HK-2 (cell line): ENCODE measurements at regions not wholly inside any gene's neighbourhood (a gene's known extent, or its start where the extent isn't known, plus 50 kb on each side); places are given as distances from the start of the nearest gene placed in this dataset.
"Not testable (repeated sequence)": the region's sequence is repeated elsewhere in the genome, so short reads cannot be mapped to it uniquely, and the experiment has no call there.

Experiments
- DNase-seq: peaks from one replicate; pipeline ENCODE4 v3.0.0-alpha.2; 2018; ENCODE audit not compliant: unreplicated experiment

DNA sequence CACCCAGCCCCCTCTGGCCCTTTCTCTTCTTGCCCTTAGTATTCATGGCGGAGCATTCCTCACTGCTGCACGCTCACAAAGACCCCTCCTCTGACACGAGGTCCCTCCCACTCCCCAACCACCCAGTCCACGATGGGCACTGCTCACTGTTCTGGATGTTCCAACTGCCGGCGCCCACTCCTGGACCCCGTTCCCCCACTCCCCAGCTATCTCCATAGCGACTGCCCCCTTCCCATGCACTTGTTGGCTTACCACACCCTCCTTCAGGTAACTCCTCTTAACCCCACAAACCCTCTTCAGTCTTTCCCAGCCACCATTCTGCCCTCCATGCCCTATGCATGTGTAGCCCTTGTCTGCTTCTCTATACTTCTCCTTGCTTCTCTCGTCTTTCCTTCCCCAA is 961.5 kb upstream of the DEFB115 start:
- not testable (repeated sequence) for DNase-seq

DNA sequence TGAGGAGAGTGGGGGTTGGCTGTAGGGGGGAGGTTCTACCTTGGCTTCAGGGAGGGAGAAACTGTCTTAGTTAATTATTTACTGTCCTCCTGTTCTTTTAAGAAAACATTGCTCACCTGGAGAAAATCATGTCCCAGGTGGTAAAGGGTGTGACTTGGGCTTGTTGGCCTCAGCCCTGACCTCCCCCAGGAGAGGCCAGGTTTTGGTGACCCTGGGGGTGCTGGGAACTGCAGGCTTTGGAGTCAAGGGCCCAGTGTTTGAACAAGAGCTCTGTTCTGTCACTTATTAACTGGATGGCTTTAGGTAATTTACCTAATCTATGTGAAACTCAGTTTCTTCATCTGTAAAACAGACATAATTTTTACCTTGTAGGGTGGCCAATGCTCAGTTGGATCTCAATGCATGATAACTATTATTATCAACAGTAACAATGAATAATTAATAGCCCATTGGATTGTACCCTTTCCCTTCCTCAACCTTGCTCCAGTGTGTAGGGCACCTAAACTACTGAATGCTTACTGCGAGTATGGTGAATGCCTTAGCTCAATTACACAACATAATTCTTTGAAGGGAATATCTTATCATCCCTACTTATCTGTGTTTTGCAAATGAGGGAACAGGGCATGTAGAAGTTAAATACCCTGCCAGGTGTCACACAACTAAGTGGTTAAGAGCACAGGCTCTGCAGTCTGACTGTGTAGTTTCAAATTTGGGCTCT is 959.4 kb upstream of the DEFB115 start:
- DNase-seq, result not testable (repeated sequence)

- not testable (repeated sequence) for DNase-seq
These were observed 957.2 kb upstream of the DEFB115 start for GRCh38 chr20:30300220-30300642.

GRCh38 chr20:30302786-30303185 is 954.7 kb upstream of the DEFB115 start:
- DNase-seq, result not testable (repeated sequence)

DNA sequence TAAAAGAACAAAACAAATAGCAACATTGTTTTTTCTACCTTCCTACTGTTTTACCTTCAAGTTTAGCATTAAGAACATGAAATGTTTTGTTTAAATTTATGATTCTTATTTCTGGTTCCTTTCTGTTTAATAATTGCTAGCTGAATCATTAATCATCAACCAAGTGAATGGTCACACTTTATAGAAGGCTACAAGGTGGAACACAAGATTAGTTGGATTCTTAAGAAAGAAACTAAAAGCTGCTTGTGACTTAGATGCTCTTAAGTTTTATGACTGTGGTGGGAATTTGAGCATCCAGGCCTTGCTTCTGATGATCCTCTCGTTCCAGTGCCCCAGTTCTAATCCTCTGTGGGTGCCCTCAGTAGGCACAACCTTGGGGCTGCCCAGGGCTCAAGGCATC is 947.5 kb upstream of the DEFB115 start:
- not testable (repeated sequence) for DNase-seq

- not testable (repeated sequence) for DNase-seq
These were observed 947.1 kb upstream of the DEFB115 start for GRCh38 chr20:30310385-30310784.

DNA sequence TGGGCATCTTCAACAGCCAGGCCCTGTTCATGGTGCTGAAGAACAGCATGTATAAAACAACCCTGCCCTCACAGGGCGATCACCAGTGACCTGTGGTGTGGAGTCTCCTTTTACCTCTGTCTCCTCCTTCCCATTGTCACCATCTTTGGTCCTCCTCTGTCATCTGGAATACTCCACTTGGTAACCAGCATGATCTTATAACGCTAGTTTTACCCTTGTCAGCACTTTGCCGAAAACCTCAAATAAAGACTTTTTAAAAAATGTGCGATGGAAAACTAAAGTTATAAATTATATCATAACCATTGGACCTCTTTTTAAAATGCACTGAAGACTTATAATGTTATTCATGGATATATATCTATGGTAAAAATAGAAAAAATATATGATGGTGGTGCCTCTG is 945.2 kb upstream of the DEFB115 start:
- DNase-seq, result not testable (repeated sequence)

- DNase-seq, result not testable (repeated sequence)
These were observed 943.8 kb upstream of the DEFB115 start for GRCh38 chr20:30313660-30314059.

GRCh38 chr20:30316063-30316462 is 941.4 kb upstream of the DEFB115 start:
- DNase-seq, result not testable (repeated sequence)

GRCh38 chr20:30316532-30317299 is 940.7 kb upstream of the DEFB115 start:
- DNase-seq, result not testable (repeated sequence)

DNA sequence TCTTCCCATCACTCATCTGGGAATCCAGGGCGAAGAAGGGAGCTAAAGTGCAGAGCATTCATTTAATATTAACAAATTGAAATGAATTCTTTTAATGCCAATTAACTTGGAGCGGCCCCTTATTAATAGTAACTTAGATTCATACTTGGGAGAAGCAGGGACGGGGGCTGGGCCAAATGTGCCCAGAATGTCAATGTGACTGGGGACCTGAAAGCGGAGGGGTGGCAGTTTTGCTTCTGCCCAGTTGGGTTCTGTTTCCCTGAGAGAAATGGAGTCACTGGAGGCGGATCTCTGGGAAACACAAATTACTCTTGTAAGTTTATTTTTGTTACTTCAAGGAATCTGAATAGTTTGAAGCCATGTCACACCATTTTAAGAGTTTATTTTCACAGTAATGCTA is 923.7 kb upstream of the DEFB115 start:
- DNase-seq, result not testable (repeated sequence)

DNA sequence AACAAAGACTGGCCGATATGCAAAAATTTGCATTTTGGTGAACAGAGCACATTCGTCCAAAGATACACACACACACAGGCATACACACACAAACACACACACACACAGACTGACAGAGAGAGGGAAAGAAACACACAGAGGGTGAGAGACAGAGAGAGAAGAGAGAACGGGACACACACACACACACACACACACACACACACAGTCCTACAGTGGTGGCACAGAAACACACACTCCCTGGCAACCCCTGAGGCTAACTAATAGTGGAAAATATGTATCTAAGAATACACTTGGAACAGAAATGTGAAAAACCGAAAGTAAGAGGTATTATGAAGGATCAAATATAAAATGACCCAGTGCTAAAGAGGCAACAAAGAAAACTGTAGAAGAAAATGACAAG is 919.9 kb upstream of the DEFB115 start:
- DNase-seq, result not testable (repeated sequence)

- DNase-seq, result not testable (repeated sequence)
These were observed 908.5 kb upstream of the DEFB115 start for GRCh38 chr20:30348932-30349331.

- DNase-seq, result not testable (repeated sequence)
These were observed 900.5 kb upstream of the DEFB115 start for GRCh38 chr20:30356854-30357467.

DNA sequence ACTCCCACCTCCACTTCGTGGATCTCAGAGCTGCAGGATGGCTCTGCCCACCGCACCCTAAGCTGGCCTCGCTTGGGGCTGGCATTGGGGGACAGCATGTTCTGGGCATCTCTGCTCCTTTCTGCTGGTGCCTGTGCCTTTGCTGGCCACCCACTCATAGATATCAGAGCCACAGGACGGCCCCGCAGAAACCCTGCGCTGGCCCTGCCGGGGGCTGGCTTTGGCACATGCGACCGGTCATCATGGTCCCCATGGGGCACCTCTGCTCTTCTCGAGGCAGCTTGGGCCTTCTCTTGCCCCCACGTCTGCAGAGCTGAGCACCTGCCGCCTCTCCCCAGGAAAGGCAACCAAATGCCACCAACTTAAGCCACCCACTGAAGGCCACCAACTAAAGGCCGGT is 895.7 kb upstream of the DEFB115 start:
- not testable (repeated sequence) for DNase-seq

GRCh38 chr20:30376430-30376766 is 881.1 kb upstream of the DEFB115 start:
- DNase-seq, result not testable (repeated sequence)

DNA sequence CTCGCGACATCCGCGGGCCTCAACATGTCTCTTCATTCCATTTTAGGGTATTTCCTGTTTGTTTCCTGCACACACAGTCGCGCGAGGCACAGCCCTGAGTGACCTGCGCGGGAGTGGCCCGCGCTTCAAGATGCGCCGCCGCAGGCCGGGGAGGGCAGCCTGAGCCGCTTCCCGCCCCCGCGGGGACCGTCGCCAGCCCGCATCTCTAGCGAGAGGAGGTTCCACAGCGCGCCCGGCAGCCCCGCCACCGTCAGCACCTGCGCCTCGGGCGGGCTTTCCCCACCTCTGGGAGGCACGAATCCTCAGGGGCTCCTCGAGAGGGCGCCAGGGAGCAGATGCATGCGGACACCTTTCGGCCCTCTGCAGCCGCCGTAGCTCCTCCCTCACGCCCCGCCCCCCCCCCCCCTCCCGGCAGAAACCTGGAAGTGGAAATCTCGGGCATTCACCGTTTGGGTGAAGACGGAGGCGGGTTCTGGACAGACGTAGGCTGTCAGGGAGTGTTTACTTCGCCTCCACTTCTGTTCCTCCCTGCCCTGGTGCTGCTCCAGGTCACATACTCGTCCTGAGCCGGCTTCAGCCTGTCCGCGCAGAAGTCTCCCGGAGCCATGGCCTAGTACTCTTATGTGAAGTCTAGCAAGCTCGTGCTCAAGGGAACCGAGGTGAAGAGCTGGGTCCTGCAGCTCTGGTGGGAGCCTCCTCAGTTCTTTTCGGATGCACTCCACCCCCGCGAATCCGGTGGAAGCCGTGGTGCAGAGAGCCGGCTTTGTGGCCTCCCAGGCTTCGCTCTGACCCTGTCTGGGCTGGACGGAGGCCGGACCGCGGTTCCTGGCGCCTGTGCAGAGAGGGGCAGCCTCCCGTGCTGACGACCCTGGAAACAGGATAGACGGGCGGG is 880.5 kb upstream of the DEFB115 start:
- peak; percentile 98 for DNase-seq

GRCh38 chr20:30378317-30378716 is 879.1 kb upstream of the DEFB115 start:
- not testable (repeated sequence) for DNase-seq

- not testable (repeated sequence) for DNase-seq
These were observed 878.7 kb upstream of the DEFB115 start for GRCh38 chr20:30378721-30379120.

GRCh38 chr20:30384841-30385240 is 872.6 kb upstream of the DEFB115 start:
- DNase-seq, result not testable (repeated sequence)

GRCh38 chr20:30386099-30386498 is 871.4 kb upstream of the DEFB115 start:
- DNase-seq, result not testable (repeated sequence)

DNA sequence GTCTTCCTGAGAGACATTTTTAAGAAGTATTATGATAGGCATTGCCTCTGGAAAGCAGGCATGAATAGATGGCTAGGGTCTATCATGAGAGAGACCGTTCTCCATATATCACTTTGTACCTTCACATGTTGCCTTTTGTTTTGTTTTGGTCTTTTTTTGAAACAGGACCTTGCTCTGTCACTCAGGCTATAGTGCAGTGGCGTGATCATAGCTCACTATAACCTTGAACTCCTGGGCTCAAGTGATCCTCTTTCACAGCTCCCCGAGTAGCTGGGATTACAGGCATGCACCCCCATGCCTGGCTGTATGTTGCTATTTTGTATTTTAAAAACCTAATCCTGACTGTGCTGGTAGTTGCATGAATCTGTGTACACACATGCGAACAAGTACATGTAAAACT is 869.6 kb upstream of the DEFB115 start:
- DNase-seq, result not testable (repeated sequence)
